ENCODE measurements at regions not wholly inside any gene's neighbourhood (a gene's known extent, or its start where the extent isn't known, plus 50 kb on each side); places are given as distances from the start of the nearest gene placed in this dataset.

DNA sequence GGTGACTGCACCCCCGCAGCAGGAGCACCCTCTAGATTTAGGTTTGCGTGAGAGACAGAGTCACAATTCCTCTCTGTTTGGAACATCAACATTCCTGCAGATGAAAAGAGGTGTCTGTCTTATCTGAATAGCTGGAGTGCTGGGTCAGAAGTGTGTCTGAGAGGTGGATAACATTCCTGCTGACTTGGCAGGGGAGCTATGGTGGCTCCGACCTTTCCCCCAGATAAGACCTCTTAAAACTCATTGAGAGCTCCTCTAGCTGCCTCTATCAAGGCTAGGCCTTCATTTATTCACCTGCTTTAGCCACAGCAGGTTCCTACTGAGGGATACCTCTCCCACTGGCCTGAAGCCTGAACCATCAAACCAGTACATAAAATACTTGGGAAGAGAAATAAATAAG is 615.5 kb downstream of the LRRC70 start:
- H3K23ac ChIP-seq (ENCODE audit: low read depth, low read length) = no peak overlapping the region
- H3K56ac ChIP-seq (ENCODE audit: extremely low read depth, insufficient read depth, low read length) = no peak overlapping the region
- TF ChIP-seq SMC3 (IDR thresholded peaks at IDR 0.05; ENCODE audit: low read depth, low read length) = no peak
- TF ChIP-seq, protein P1, sequence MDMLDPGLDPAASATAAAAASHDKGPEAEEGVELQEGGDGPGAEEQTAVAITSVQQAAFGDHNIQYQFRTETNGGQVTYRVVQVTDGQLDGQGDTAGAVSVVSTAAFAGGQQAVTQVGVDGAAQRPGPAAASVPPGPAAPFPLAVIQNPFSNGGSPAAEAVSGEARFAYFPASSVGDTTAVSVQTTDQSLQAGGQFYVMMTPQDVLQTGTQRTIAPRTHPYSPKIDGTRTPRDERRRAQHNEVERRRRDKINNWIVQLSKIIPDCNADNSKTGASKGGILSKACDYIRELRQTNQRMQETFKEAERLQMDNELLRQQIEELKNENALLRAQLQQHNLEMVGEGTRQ (IDR thresholded peaks at IDR 0.05; ENCODE audit: low read depth, low read length) = no peak
- TF ChIP-seq BHLHE40 (IDR thresholded peaks at IDR 0.05; ENCODE audit: low read depth, low read length) = no peak
- no peak for TF ChIP-seq RFX5 (IDR thresholded peaks at IDR 0.05; ENCODE audit: low read depth, low read length)
- TF ChIP-seq RAD21 (IDR thresholded peaks at IDR 0.05; ENCODE audit: low read length) = no peak
- no peak for TF ChIP-seq RCOR1 (IDR thresholded peaks at IDR 0.05; ENCODE audit: insufficient replicate concordance, low read length)
- no peak for TF ChIP-seq MAZ (IDR thresholded peaks at IDR 0.05; ENCODE audit: borderline replicate concordance, low read depth, low read length)
- TF ChIP-seq CHD1 (IDR thresholded peaks at IDR 0.05; ENCODE audit: low read depth, low read length) = no peak
- TF ChIP-seq, protein P2, sequence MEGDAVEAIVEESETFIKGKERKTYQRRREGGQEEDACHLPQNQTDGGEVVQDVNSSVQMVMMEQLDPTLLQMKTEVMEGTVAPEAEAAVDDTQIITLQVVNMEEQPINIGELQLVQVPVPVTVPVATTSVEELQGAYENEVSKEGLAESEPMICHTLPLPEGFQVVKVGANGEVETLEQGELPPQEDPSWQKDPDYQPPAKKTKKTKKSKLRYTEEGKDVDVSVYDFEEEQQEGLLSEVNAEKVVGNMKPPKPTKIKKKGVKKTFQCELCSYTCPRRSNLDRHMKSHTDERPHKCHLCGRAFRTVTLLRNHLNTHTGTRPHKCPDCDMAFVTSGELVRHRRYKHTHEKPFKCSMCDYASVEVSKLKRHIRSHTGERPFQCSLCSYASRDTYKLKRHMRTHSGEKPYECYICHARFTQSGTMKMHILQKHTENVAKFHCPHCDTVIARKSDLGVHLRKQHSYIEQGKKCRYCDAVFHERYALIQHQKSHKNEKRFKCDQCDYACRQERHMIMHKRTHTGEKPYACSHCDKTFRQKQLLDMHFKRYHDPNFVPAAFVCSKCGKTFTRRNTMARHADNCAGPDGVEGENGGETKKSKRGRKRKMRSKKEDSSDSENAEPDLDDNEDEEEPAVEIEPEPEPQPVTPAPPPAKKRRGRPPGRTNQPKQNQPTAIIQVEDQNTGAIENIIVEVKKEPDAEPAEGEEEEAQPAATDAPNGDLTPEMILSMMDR (conservative IDR thresholded peaks at IDR 0.05; ENCODE audit: low read depth, low read length) = no peak
- no peak for TF ChIP-seq FOS (IDR thresholded peaks at IDR 0.05; ENCODE audit: low read depth, low read length)
- no peak for TF ChIP-seq NFE2L2 (IDR thresholded peaks at IDR 0.05; ENCODE audit: low read depth, low read length)
- no peak for TF ChIP-seq MAFK (IDR thresholded peaks at IDR 0.05; ENCODE audit: low read depth, low read length)
- DNase-seq (no peak), ATAC-seq (ENCODE audit: low read depth) (no peak)
- WGBS, 2 experiments (ENCODE audit: extremely low coverage in 2 of 2, insufficient read length in 1 of 2) = no CpG with 5 or more reads among the region's 3 CpGs
- no peak overlapping the region for H3K27ac ChIP-seq (ENCODE audit: insufficient read depth, low read length)
- no peaks in the 10 kb centered on the region for H3K4me1 ChIP-seq (ENCODE audit: control insufficient read depth, insufficient read depth, low read length)
- no peak overlapping the region for H4K5ac ChIP-seq (ENCODE audit: low read depth, low read length)
- H3K4me3 ChIP-seq (ENCODE audit: insufficient read depth, low read depth, low read length) = no peak overlapping the region
- no peaks in the 10 kb centered on the region for H3K36me3 ChIP-seq (ENCODE audit: control insufficient read depth, insufficient read depth, low read length)
- H3K18ac ChIP-seq (ENCODE audit: low read depth, low read length) = no peak overlapping the region
- peaks cover 10% of the 10 kb centered on the region; the same call in 1 of the 2 replicates for H3K9me3 ChIP-seq (ENCODE audit: control insufficient read depth, insufficient read depth, low read length)
- no peaks in the 10 kb centered on the region for H3K9me1 ChIP-seq (ENCODE audit: insufficient read depth, low read length)
- H4K20me1 ChIP-seq (ENCODE audit: insufficient read depth, low read length) = no peaks in the 10 kb centered on the region
- no peak overlapping the region for H2AK5ac ChIP-seq (ENCODE audit: low read depth, low read length)
- no peak overlapping the region for H2AK9ac ChIP-seq (replicated peaks; ENCODE audit: low read depth, low read length, poor library complexity)
- H4K8ac ChIP-seq (ENCODE audit: low read depth in 2 of 2, low read length in 2 of 2) = no peak overlapping the region
- in situ Hi-C loops (cut with MboI; ENCODE audit: low sequenced_read_pairs) = no loop called here
- H2BK20ac ChIP-seq (ENCODE audit: low read depth, low read length) = no peak overlapping the region
- H3K79me1 ChIP-seq (ENCODE audit: low read depth in 1 of 2, low read length in 2 of 2) = no peaks in the 10 kb centered on the region
- no peak overlapping the region for H2AFZ ChIP-seq (replicated peaks; ENCODE audit: low read length, poor library complexity)
- H3K9ac ChIP-seq (ENCODE audit: low read depth, low read length) = no peak overlapping the region
- dilution Hi-C loops (cut with HindIII; ENCODE audit: low sequenced_read_pairs, unreplicated experiment) = no loop called here
- no peak overlapping the region for H2BK5ac ChIP-seq (ENCODE audit: low read depth, low read length, poor library complexity, severe bottlenecking)
- no peak overlapping the region for H3K4me2 ChIP-seq (ENCODE audit: low read depth, low read length)
- no peak overlapping the region for H2BK15ac ChIP-seq (ENCODE audit: low read depth, low read length)
- H2BK120ac ChIP-seq (ENCODE audit: low read depth, low read length) = no peak overlapping the region
- no peak overlapping the region for H3K4ac ChIP-seq (ENCODE audit: low read depth, low read length)
- no TSS peak for BruUV-seq (replicated peaks)
- no peak overlapping the region for H3K14ac ChIP-seq (replicated peaks; ENCODE audit: low read depth, low read length)
- POLR2A ChIA-PET (ENCODE audit: unreplicated experiment) = no interaction called here
- intact Hi-C loops (cut with micrococcal nuclease) = no loop called here
- no peak overlapping the region for H4K91ac ChIP-seq (ENCODE audit: insufficient read depth, low read depth, low read length)
- CTCF ChIA-PET = no interaction called here
- no peaks in the 10 kb centered on the region for H3K27me3 ChIP-seq (ENCODE audit: control insufficient read depth, insufficient read depth, low read length)

Data from IMR-90 (cell line).